Stimulated activated CD4-positive, alpha-beta T cell treated with anti-CD3 and anti-CD28 coated beads, TNF-alpha, amount 100 ng/mL, for 24 hours (primary cell): ENCODE measurements at regions not wholly inside any gene's neighbourhood (a gene's known extent, or its start where the extent isn't known, plus 50 kb on each side); places are given as distances from the start of the nearest gene placed in this dataset.
"Not testable (repeated sequence)": the region's sequence is repeated elsewhere in the genome, so short reads cannot be mapped to it uniquely, and the experiment has no call there.

Experiments used
- DNase-seq, 3 experiments: peaks; one replicate each; pipeline ENCODE4 v3.0.0-alpha.2; 2020; ENCODE audit warnings: low read depth in 3 of 3

DNA sequence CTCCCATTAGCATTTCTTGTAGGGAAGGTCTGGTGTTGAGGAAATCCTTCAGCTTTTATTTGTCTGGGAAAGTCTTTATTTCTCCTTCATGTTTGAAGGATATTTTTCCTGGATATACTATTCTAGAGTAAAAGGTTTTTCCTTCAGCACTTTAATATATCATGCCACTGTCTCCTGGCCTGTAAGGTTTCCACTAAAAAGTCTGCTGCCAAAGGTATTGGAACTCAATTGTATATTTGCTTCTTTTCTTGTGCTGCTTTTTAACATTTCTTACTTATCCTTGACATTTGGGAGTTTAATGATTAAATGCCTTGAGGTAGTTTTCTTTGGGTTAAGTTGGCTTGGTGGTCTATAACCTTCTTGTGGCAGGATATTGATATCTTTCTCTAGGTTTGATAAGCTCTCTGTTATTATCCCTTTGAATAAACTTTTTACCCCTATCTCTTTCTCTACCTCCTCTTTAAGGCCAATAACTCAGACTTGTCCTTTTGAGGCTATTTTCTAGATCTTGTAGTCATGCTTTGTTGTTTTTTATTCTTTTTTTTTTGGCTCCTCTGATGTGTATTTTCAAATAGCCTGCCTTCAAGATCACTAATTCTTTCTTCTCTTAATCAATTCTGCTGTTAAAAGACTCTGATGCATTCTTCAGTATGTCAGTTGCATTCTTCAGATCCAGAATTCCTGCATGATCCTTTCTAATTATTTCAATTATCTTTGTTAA, 225.0 kb upstream of the ZNF217 start:
- DNase-seq: no peak

DNA sequence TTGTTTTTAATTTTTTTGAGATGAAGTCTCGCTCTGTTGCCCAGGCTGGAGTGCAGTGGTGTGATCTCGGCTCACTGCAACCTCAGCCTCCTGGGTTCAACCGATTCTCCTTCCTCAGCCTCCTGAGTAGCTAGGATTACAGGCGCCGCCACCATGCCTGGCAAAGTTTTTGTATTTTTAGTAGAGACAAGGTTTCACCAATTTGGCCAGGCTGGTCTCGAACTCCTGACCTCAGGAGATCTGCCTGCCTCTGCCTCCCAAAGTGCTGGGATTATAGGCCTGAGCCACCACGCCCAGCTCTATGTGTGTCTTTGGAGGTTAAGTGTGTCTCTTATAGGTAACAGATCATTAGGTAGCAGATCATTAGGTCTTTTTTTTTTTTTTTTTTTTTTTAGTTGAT, 223.9 kb upstream of the ZNF217 start:
- DNase-seq: not testable (repeated sequence)

DNA sequence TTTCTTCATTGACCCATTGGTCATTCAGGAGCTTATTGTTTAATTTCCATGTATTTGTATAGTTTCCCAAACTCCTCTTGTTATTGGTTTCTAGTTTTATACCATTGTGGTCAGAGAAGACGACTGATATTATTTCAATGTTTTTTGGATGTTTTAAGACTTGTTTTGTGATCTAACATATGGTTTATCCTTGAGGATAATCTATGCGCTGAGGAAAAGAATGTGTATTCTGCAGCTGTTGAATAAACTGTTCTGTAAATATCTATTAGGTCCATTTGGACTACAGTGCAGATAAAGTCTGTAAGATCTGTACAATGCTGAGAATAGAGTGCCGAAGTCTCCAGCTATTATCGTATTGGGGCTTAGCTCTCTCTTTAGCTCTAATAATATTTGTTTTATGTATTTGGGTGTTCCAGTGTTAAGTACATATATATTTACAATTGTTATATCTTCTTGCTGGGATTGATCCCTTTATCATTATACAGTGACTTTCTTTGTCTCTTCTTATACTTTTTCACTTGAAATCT, 223.3 kb upstream of the ZNF217 start:
- DNase-seq: no peak

DNA sequence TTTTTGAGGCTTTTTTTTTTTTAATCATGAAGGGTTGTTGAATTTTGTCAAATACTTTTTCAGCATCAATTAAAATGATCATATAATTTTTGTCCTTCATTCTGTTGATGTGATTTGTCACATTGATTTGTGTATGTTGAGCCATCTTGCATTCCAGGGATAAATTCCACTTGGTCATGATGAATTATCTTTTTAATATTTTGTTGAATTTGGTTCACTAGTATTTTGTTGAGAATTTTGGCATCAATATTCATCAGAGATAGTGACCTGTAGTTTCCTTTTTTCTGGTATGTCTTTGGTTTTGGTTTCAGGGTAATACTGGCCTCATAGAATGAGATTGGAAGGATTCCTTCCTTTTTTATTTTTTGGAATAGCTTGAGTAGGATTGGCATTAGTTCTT, 221.9 kb upstream of the ZNF217 start:
- no peak for DNase-seq

DNA sequence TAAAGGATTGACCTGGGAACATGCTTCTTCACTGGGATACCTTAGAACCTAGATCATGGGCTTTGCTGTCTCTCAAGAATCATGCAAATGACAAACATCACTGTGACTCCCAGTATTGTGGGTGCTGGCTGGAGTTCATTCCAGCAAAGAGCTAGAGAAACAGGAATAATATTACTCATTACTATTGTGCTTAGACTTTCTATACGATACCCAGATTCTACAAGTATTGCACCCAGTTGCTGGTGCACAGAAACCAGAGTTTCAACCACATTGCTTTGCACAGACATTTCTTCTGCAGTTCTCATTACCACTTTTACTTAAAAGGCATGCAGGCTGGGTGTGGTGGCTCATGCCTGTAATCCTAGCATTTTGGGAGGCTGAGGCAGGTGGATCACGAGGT, 220.4 kb upstream of the ZNF217 start:
- no peak for DNase-seq

DNA sequence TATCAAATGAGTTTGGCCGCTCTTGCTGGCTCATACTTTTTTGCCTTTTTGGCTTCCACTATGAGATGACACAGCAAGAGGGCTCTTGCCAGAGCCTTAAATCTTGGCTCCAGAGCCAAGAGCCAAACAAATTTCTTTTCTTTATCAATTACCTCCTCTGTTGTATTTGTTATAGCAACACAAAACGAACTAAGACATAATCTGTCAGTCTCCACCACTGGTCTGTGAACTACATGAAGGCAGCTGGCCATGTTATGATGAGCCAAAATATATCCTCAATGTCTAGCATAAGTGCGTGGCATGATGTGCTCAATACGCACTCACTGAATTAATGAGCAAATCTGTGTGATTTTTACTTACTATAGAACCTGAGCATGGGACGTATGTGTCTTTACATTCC, 220.0 kb upstream of the ZNF217 start:
- no peak for DNase-seq

DNA sequence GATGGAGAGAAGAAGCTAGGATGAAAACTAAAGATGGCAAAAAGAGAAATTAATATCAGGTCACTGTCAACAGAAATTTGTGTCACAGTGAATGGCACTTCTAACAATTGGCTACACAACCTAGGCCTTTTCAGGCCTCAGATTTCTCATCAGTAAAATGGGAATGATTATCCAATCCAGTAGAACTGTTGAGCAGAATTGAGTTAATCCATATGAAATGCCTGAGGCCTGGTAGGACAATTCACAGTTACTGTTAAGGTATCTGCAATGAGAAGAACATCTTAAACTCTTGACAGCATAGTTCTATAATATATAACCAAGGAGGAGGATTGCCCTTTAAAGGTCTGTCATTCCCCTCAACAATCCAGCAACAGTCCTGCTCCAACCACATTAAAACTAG, 217.9 kb upstream of the ZNF217 start:
- no peak for DNase-seq

DNA sequence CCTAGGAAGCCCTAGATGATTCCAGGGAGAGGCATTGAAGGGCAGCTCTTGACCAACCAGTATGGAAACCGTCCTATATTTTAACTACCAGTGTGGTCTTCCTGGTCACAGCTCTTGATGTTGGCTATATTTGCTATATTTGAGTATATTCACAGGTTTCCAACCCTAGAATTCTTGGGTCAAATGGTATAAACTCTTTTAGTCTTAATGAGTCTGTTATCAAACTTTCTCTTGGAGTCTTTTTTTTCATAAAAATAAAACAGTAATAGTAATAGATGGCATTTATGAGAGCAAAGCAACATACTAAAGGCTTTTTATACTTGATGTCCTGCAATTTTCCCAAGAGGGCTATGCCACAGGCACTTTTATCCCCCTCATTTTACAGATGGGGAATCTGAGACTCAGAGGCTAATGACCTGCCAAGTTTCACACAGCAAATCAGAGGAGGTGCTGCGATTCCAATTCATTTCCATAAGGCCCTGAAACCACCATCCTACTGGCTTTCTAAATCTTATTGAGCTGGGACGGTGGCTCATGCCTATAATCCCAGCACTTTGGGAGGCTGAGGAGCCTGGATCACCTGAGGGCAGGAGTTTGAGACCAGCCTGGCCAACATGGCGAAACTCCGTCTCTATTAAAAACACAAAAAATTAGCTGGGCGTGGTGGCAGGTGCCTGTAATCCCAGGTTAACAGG, 217.2 kb upstream of the ZNF217 start:
- no peak for DNase-seq

DNA sequence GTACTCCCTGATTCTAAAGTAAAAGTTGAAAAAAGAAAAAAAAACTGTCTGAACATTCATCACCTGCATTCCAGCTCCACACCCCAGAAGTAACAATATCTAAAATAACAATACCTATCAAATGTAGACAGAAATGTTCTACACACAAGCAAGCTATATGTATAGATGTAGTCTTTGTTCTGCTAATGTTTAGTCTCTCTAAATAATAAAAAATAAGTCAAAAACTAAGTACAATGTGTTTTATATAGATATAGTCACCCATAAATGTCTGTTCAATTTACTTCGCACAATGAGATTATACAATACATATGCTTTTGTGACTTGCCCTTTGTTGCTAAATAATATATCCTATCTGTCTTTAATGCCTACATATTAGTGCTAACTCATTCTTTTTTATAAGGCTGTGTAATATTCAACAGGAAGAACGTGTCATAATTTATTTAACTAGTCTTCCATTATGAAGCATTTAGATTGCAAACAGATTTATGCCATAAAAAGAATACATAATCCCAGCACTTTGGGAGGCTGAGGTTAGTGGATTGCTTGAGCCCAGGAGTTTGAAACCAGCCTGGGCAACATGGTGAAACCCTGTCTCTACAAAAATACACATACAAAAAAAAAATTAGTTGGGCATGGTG, 216.2 kb upstream of the ZNF217 start:
- DNase-seq: no peak

DNA sequence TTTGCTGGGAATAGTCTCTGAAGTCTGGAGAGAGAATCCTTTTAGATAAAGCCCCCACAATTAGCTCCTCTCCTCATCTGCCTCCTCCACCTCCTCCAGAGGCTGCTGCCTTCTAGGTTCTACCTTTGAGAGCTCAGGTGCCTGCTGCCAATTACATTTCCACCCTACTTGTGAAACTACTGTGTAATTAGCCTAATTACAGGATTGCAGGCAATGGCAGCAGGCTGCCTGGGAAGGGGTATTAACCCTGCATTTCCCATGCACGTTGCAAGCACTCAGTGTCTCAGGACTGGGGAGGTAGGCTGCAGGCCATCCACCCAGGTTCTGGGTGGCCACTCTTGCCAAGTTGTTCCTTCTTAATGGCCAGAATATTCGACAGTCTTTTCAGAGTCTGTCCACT, 215.6 kb upstream of the ZNF217 start:
- DNase-seq: no peak

DNA sequence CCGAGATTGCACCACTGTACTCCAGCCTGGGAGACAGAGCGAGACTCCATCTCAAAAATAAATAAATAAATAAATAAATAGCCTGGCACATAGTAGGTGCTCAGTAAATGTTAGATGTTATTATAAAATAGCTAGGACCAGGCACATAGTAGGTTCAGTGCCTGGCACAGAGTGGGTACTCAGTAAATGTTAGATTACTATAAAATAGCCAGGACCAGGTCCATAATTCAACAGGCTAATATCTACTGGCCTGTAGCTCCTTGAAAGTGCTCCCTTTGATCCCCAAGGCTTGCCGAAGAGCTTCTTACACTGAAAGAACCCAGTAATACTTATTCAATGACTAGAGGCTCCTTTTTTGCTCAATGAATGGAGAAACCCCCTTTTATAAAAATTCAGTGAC, 215.1 kb upstream of the ZNF217 start:
- DNase-seq: no peak

DNA sequence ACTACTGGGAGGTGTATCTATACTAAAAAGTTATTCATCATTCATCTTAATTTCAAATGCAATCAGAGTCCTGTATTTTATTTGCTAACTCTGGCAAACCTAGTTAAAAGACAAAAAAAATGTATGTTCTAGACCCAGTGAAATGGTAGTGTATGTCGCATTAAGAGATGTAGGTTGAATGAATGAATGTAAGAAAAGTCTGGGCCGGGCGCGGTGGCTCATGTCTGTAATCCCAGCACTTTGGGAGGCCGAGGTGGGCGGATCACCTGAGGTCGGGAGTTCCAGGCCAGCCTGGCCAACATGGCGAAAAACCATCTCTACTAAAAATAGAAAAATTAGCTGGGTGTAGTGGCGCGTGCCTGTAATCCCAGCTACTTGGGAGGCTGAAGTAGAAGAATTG, 214.7 kb upstream of the ZNF217 start:
- DNase-seq: not testable (repeated sequence)

DNA sequence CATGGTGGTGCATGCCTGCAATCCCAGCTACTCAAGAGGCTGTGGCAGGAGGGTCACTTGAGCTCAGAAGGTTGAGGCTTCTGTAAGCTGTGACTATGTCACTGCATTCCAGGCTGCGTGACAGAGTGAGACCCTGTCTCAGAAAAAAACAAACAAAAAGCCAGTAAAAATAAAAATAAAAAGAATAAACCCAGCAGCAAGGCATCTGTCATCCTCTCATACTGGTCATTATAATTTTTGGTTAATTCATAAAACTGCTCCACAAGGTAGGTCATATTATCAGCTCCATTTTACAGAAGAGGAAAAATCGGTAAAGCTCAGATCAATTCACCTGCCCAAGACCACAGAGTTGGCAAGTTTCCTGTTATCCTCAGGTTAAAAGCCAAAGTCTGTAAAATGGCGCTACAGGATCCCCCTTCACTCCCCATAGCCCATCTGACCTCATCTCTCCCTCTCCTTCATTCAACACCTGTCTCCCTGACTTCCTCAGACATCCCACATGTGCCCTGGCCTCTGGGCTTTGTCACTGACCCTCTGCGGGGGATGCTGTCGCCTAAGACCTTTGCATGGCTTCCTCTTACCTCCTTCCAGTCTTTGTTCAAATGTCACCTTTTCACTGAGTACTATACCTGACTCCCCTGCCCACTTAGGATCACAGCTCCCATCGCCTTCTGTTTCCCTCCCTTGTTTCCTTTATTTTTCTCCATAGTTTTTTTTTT, 213.2 kb upstream of the ZNF217 start:
- no peak for DNase-seq

DNA sequence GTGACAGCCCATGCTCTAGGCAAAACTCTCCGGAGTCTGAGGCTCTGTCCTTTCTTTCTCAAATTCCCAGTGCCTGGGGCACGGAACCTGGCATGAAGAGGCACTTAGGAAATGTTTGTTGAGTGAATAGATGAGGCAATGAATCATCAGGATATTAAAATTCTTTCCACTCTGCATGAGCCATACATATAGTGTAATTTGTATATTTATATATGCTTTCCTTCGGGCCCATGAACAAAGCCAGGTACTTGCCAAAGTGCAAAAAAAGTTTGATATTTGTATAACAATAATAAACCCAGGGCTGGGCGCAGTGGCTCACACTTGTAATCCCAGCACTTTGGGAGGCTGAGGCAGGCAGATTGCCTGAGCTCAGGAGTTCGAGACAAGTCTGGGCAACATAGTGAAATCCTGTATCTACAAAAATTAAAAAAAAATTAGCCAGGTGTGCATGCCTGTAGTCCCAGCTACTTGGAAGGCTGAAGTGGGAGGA, 212.3 kb upstream of the ZNF217 start:
- DNase-seq: no peak

DNA sequence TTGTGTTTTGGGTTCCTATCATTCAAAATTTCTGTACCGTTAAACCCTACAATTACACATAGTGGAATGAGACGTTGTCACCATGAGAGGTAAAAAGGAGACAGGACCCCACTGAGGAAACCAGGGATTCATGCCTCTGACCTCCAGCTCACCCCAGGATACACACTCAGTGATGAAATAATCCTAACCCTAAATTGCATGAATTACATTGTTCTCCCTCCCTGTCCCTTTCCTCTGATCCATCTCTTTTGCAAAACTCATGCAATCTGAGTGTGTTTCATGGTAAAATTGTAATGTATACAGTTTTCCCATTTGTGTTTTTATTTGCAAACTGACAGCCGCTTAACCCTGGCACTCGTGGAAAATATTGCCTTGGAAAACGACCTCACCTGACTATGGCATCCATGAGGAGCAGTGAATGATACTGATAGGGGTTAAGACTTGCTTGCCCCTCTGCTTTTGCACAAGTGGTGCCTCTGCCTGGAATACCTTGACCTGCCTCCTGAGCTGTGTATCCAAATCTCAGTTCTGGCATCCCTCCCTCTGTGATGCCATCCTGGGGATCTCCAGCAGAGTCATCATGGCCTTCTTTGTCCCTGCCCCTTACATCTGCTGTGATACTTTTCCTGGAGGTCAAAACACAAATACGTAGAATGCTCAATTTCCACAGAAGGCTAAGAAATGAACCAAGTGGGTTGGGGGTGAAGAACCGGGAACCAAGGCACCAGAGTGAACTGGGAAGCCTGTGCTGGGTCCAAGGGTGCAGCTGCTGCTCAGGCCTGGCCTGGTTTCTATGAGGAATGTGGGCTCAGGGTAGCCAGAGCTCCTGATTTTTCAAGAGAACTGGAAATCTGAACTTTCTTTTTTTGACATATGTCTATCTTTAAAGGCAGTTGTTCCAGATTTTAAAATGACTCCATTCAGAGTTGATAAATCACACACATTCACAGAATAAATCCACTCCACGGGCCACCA, 211.6 kb upstream of the ZNF217 start:
- DNase-seq: no peak

DNA sequence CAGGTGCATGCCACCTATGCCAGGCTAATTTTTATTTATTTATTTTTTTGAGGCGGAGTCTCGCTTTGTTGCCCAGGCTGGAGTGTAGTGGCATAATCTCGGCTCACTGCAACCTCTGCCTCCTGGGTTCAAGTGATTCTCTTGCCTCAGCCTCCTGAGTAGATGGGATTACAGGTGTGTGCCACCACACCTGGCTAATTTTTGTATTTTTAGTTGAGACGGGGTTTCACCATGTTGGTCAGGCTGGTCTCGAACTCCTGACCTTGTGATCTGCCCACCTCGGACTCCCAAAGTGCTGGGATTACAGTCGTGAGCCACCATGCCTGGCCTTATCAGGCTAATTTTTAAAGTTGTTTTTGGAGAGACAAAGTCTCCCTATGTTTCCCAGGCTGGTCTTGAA, 210.7 kb upstream of the ZNF217 start:
- not testable (repeated sequence) for DNase-seq

DNA sequence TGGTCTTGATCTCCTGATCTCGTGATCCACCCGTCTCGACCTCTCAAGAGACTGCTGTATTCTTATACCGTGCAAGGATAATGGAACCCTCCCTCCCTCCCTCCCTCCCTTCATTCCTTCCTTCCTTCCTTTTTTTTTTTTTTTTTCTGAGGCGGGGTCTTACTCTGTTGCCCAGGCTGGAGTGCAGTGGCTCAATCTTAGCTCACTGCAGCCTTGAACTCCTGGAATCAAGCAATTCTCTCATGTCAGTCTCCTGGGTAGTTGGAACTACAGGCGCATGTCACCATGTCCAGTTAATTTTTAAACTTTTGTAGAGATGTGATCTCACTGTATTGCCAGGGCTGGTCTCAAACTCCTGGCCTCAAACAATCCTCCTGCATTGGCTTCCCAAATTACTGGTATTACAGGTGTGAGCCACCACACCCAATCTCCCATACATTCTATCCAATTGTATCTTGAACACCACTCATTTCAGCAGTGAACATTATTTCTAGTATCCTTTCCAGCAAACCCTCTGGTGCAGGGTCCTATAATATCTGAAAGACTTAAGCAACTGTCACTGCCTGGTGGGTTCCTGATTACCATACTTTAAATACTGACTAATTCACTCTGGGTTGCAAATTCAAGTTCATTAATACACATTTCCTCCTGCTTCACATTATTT, 210.0 kb upstream of the ZNF217 start:
- no peak for DNase-seq

DNA sequence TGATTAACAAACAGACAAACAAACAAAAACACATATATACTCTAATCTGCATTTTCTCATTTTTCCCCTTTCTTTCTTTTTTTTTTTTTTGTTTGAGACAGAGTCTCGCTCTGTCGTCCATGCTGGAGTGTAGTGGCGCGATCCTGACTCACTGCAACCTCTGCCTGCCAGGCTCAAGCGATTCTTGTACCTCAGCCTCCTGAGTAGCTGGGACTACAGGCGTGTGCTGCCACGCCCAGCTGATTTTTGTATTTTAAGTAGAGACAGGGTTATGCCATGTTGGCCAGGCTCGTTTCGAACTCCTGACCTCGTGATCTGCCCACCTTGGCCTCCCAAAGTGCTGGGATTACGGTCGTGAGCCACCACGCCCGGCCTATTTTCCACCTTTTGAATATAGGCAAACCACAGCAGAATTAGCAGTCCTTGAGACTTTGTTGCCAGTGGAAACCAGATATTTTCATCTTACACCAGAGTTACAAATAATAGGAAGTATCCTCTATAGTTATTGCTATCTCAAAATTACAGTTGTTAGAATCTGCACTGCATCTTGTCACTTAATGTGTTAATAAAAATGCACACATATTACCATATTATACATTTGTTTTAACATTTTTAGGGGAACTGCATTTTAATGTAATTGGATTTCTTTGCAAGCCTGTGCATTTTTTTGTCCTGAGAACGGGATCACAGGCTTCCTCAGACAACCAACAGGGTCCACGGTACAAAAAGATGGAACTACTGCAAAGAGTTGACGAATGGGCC, 208.2 kb upstream of the ZNF217 start:
- DNase-seq: no peak

DNA sequence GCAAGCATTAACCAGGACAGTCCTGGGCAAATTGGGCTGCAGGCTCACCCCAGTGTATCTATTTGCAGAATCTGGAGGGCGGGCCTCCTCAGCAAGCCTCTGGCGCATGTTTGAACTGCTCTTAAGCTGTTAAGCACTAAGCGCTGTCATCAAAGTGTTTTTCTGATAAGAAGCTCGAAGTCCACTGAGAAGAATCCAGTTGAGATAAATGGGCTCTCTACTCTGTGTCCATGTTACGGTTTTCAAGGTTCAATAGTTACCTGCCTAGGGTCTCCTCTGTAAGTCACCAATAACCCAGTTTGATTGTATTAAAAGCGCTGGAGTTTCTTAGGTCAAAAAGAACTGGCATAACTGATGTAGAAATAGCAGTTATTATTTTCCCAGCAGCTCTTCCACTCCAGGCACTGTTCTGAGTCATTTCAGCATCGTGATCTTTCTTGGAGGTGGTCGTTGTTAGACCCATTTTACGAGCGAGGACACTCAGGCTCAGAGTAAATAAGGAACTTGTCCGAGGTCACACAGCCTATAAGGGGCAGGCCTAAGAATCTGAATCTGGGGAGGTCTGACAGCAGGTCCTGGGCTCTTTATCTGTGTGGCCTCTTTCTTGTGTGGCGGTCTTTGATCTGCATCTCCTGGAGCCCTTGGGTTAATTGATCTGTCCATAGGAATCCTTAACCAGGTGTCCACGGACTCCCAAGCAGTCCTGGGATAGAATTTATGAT, 207.4 kb upstream of the ZNF217 start:
- no peak for DNase-seq
